Testis (tissue), 2 donors: ENCODE measurements at regions not wholly inside any gene's neighbourhood (a gene's known extent, or its start where the extent isn't known, plus 50 kb on each side); places are given as distances from the start of the nearest gene placed in this dataset.

ENCODE experiments used
- POLR2A ChIP-seq: fragments of 450-650 bp; IDR thresholded peaks from one replicate; pipeline ENCODE4 v1.6.1; 2017; ENCODE audit warnings: antibody characterized with exemption, mild to moderate bottlenecking, moderate library complexity
- TF ChIP-seq, protein P1 (sequence below), 3 experiments: fragments of 450-650 bp in 2 of 3; fragments of 200-600 bp in 1 of 3; sonication (generic) in 1 of 3; IDR thresholded peaks; one replicate each; pipeline ENCODE4 v1.5.1; 2016 to 2019; ENCODE audit warnings: antibody characterized with exemption in 3 of 3, mild to moderate bottlenecking in 2 of 3, moderate library complexity in 1 of 3

DNA sequence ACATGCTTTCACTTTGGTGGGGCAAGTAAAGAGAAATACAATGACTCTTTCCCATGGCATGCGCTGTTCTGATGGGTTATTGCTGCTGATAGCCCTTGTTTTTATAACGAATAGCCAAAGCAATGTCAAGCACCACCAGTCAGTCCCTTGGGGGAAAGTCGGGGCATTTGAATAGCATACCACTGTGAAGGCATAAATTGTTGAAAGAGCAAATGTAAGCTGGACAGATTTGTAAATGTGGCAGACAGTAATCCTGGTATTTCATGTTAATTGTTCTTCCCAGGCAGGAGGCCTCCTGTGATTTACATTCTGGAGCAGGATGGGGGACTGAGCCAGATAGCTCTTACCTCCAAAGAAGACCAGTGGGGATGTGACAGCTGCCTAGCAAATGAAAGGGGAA is 293.3 kb downstream of the ADRA2A start:
- TF ChIP-seq, protein P1, sequence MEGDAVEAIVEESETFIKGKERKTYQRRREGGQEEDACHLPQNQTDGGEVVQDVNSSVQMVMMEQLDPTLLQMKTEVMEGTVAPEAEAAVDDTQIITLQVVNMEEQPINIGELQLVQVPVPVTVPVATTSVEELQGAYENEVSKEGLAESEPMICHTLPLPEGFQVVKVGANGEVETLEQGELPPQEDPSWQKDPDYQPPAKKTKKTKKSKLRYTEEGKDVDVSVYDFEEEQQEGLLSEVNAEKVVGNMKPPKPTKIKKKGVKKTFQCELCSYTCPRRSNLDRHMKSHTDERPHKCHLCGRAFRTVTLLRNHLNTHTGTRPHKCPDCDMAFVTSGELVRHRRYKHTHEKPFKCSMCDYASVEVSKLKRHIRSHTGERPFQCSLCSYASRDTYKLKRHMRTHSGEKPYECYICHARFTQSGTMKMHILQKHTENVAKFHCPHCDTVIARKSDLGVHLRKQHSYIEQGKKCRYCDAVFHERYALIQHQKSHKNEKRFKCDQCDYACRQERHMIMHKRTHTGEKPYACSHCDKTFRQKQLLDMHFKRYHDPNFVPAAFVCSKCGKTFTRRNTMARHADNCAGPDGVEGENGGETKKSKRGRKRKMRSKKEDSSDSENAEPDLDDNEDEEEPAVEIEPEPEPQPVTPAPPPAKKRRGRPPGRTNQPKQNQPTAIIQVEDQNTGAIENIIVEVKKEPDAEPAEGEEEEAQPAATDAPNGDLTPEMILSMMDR (IDR thresholded peaks at IDR 0.05) = no peak
- no peak for TF ChIP-seq POLR2A
